H9 (cell line): ENCODE measurements at regions not wholly inside any gene's neighbourhood (a gene's known extent, or its start where the extent isn't known, plus 50 kb on each side); places are given as distances from the start of the nearest gene placed in this dataset.

Source experiments
- DNase-seq: peaks from one replicate; pipeline ENCODE4 v3.0.0-alpha.2; 2017
- H2AFZ ChIP-seq: one replicate; pipeline ENCODE4 v1.6.1; 2013; ENCODE audit warnings: mild to moderate bottlenecking, low read length, control low read depth, moderate library complexity
- H2AK5ac ChIP-seq: 2 replicates; pipeline ENCODE4 v1.6.1; 2013; ENCODE audit warnings: low read length, control low read depth, mixed read lengths; ENCODE audit not compliant: insufficient read length
- H2BK120ac ChIP-seq: one replicate; pipeline ENCODE4 v1.6.1; 2013; ENCODE audit warnings: low read depth, mild to moderate bottlenecking, low read length, control low read depth, inconsistent platforms; ENCODE audit not compliant: poor library complexity, severe bottlenecking
- H2BK12ac ChIP-seq: 2 replicates; pipeline ENCODE4 v1.6.1; 2013; ENCODE audit warnings: low read length, control low read depth, mixed read lengths, low read depth; ENCODE audit not compliant: insufficient read length
- H2BK15ac ChIP-seq: 2 replicates; pipeline ENCODE4 v1.6.1; 2013; ENCODE audit warnings: low read depth, low read length, control low read depth
- H2BK20ac ChIP-seq: one replicate; pipeline ENCODE4 v1.6.1; 2013; ENCODE audit warnings: low read depth, mild to moderate bottlenecking, low read length, control low read depth, inconsistent platforms; ENCODE audit not compliant: poor library complexity, severe bottlenecking
- H2BK5ac ChIP-seq: 2 replicates; pipeline ENCODE4 v1.6.1; 2013; ENCODE audit warnings: low read length, control low read depth, mixed read lengths; ENCODE audit not compliant: insufficient read length
- H3K14ac ChIP-seq: 2 replicates; pipeline ENCODE4 v1.6.1; 2013; ENCODE audit warnings: low read length, control low read depth; ENCODE audit not compliant: insufficient read depth
- H3K18ac ChIP-seq: 2 replicates; pipeline ENCODE4 v1.6.1; 2013; ENCODE audit warnings: low read depth, mild to moderate bottlenecking, mixed read lengths, low read length, control low read depth; ENCODE audit not compliant: insufficient read length
- H3K23ac ChIP-seq: 2 replicates; pipeline ENCODE4 v1.6.1; 2013; ENCODE audit warnings: low read length, control low read depth, mixed read lengths, low read depth; ENCODE audit not compliant: insufficient read length
- H3K23me2 ChIP-seq: 2 replicates; pipeline ENCODE4 v1.6.1; 2013; ENCODE audit warnings: low read depth, mild to moderate bottlenecking, mixed read lengths, low read length, control low read depth; ENCODE audit not compliant: insufficient read length, poor library complexity, severe bottlenecking
- H3K27ac ChIP-seq: 2 replicates; pipeline ENCODE4 v1.5.1; 2013; ENCODE audit warnings: low read length, control low read depth, mixed read lengths, low read depth; ENCODE audit not compliant: insufficient read length
- H3K27me3 ChIP-seq: 2 replicates; pipeline ENCODE4 v1.6.1; 2013; ENCODE audit warnings: low read length, control low read depth, inconsistent platforms; ENCODE audit not compliant: insufficient read depth
- H3K4ac ChIP-seq: 2 replicates; pipeline ENCODE4 v1.6.1; 2013; ENCODE audit warnings: low read depth, mild to moderate bottlenecking, control low read depth, inconsistent platforms, low read length, moderate library complexity
- H3K4me1 ChIP-seq: 2 replicates; pipeline ENCODE4 v1.6.1; 2013; ENCODE audit warnings: low read length, control low read depth, inconsistent platforms; ENCODE audit not compliant: insufficient read depth
- H3K4me2 ChIP-seq: 2 replicates; pipeline ENCODE4 v1.6.1; 2013; ENCODE audit warnings: low read length, control low read depth, mixed read lengths; ENCODE audit not compliant: insufficient read length, insufficient read depth
- H3K56ac ChIP-seq: 2 replicates; pipeline ENCODE4 v1.6.1; 2013; ENCODE audit warnings: low read depth, mild to moderate bottlenecking, mixed read lengths, low read length, control low read depth; ENCODE audit not compliant: insufficient read length
- H3K79me1 ChIP-seq: 2 replicates; pipeline ENCODE4 v1.6.1; 2013; ENCODE audit warnings: low read depth, mild to moderate bottlenecking, moderate library complexity, low read length, control low read depth, inconsistent platforms; ENCODE audit not compliant: insufficient read depth, poor library complexity, severe bottlenecking
- H3K79me2 ChIP-seq: 2 replicates; pipeline ENCODE4 v1.6.1; 2013; ENCODE audit warnings: low read length, control low read depth, inconsistent platforms; ENCODE audit not compliant: insufficient read depth
- H3K9ac ChIP-seq: 2 replicates; pipeline ENCODE4 v1.6.1; 2013; ENCODE audit warnings: low read length, control low read depth, mixed read lengths; ENCODE audit not compliant: insufficient read length; ENCODE audit errors: extremely low read depth
- H3K9me3 ChIP-seq: one replicate; pipeline ENCODE4 v1.6.1; 2013; ENCODE audit warnings: low read depth, low read length, inconsistent platforms; ENCODE audit not compliant: control insufficient read depth
- H3T11ph ChIP-seq: one replicate; pipeline ENCODE4 v1.6.1; 2013; ENCODE audit warnings: mild to moderate bottlenecking, low read length, control low read depth, inconsistent platforms
- H4K20me1 ChIP-seq: one replicate; pipeline ENCODE4 v1.6.1; 2013; ENCODE audit not compliant: control insufficient read depth, insufficient read length, insufficient read depth
- H4K5ac ChIP-seq: 2 replicates; pipeline ENCODE4 v1.6.1; 2013; ENCODE audit warnings: low read depth, mild to moderate bottlenecking, mixed read lengths, low read length, control low read depth; ENCODE audit not compliant: insufficient read length
- H4K8ac ChIP-seq: replicated peaks from 2 replicates; pipeline ENCODE4 v1.6.1; 2013; ENCODE audit warnings: low read length, control low read depth, mixed read lengths, low read depth; ENCODE audit not compliant: insufficient read length
- H4K91ac ChIP-seq: 2 replicates; pipeline ENCODE4 v1.6.1; 2013; ENCODE audit warnings: low read depth, mild to moderate bottlenecking, moderate library complexity, mixed read lengths, low read length, control low read depth; ENCODE audit not compliant: insufficient read length
- H3K27ac Mint-ChIP-seq, 3 experiments: 2 replicates in 2 of 3; 3 replicates in 1 of 3; pipeline ENCODE4 v1.8.0; 2020 to 2021; ENCODE audit warnings: mixed read lengths in 3 of 3, mild to moderate bottlenecking in 1 of 3, moderate library complexity in 1 of 3
- H3K27me3 Mint-ChIP-seq: 2 replicates; pipeline ENCODE4 v1.8.0; 2021; ENCODE audit warnings: low read depth, mild to moderate bottlenecking, moderate library complexity, mixed read lengths
- H3K36me3 Mint-ChIP-seq, 3 experiments: 2 replicates in 2 of 3; 3 replicates in 1 of 3; pipeline ENCODE4 v1.8.0; 2020 to 2021; ENCODE audit warnings: low read depth in 3 of 3, mixed read lengths in 3 of 3; ENCODE audit not compliant: insufficient read depth in 1 of 3
- H3K4me1 Mint-ChIP-seq, 2 experiments: 2 replicates each; pipeline ENCODE4 v1.8.0; 2020; ENCODE audit warnings: mixed read lengths in 2 of 2
- H3K4me3 Mint-ChIP-seq, 2 experiments: 2 replicates in 1 of 2; 3 replicates in 1 of 2; pipeline ENCODE4 v1.8.0; 2020 to 2021; ENCODE audit warnings: mild to moderate bottlenecking in 2 of 2, mixed read lengths in 2 of 2, moderate library complexity in 1 of 2
- H3K9me3 Mint-ChIP-seq, 2 experiments: 2 replicates in 1 of 2; 3 replicates in 1 of 2; pipeline ENCODE4 v1.8.0; 2020; ENCODE audit warnings: mild to moderate bottlenecking in 2 of 2, mixed read lengths in 2 of 2, moderate library complexity in 1 of 2
- WGBS: extraction: QIAGEN DNeasy Blood & Tissue Kit; methylation state at CpG from one replicate; pipeline ENCODE4 v1.1.7; 2013; ENCODE audit warnings: missing lambda C conversion rate, low lambda C conversion rate, mixed read lengths; ENCODE audit not compliant: insufficient read length; ENCODE audit errors: extremely low coverage; 5-methylcytosine and 5-hydroxymethylcytosine counted together
- TF ChIP-seq, protein P1 (sequence below): fragments of 200-600 bp; sonication (generic); conservative IDR thresholded peaks from 3 replicates; pipeline ENCODE4 v1.8.0; 2021; ENCODE audit warnings: antibody characterized with exemption, mild to moderate bottlenecking

GRCh38 chr12:47367912-47368537 lies 288.3 kb upstream of the AMIGO2 start:
- Mint-ChIP-seq H3K36me3 (no peaks in the 10 kb centered on the region), H3K27me3 (no peaks in the 10 kb centered on the region)
- TF ChIP-seq, protein P1, sequence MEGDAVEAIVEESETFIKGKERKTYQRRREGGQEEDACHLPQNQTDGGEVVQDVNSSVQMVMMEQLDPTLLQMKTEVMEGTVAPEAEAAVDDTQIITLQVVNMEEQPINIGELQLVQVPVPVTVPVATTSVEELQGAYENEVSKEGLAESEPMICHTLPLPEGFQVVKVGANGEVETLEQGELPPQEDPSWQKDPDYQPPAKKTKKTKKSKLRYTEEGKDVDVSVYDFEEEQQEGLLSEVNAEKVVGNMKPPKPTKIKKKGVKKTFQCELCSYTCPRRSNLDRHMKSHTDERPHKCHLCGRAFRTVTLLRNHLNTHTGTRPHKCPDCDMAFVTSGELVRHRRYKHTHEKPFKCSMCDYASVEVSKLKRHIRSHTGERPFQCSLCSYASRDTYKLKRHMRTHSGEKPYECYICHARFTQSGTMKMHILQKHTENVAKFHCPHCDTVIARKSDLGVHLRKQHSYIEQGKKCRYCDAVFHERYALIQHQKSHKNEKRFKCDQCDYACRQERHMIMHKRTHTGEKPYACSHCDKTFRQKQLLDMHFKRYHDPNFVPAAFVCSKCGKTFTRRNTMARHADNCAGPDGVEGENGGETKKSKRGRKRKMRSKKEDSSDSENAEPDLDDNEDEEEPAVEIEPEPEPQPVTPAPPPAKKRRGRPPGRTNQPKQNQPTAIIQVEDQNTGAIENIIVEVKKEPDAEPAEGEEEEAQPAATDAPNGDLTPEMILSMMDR = no peak

More at GRCh38 chr12:47367912-47368537, 288.3 kb upstream of the AMIGO2 start:
- no peak overlapping the region for H3T11ph ChIP-seq
- no peaks in the 10 kb centered on the region for H3K4me1 Mint-ChIP-seq
- no peak overlapping the region for H2BK12ac ChIP-seq
- no peak overlapping the region for H3K27ac Mint-ChIP-seq
- no peaks in the 10 kb centered on the region for H3K23me2 ChIP-seq
- no CpG with 5 or more reads among the region's 6 CpGs for WGBS
- no peaks in the 10 kb centered on the region for H4K20me1 ChIP-seq
- H3K9me3 Mint-ChIP-seq = no peaks in the 10 kb centered on the region
- H3K79me1 ChIP-seq = no peaks in the 10 kb centered on the region
- H4K91ac ChIP-seq = no peak overlapping the region
- no peak overlapping the region for H3K4me2 ChIP-seq
- no peak overlapping the region for H4K5ac ChIP-seq
- no peak overlapping the region for H2BK15ac ChIP-seq
- H4K8ac ChIP-seq = no peak overlapping the region
- H3K18ac ChIP-seq = no peak overlapping the region
- DNase-seq = no peak
- no peaks in the 10 kb centered on the region for H3K79me2 ChIP-seq
- H3K27ac ChIP-seq = no peak overlapping the region
- H2BK5ac ChIP-seq = no peak overlapping the region
- H3K14ac ChIP-seq = no peak overlapping the region
- no peak overlapping the region for H3K56ac ChIP-seq
- H3K9ac ChIP-seq = no peak overlapping the region
- H3K23ac ChIP-seq = no peak overlapping the region
- no peaks in the 10 kb centered on the region for H3K4me1 ChIP-seq
- no peak overlapping the region for H2BK120ac ChIP-seq
- no peak overlapping the region for H3K4me3 Mint-ChIP-seq
- no peak overlapping the region for H2AFZ ChIP-seq
- no peak overlapping the region for H2AK5ac ChIP-seq
- H3K4ac ChIP-seq = no peak overlapping the region
- no peaks in the 10 kb centered on the region for H3K9me3 ChIP-seq
- no peak overlapping the region for H2BK20ac ChIP-seq
- H3K27me3 ChIP-seq = no peaks in the 10 kb centered on the region
